HG03342 (cell line): ENCODE measurements at regions not wholly inside any gene's neighbourhood (a gene's known extent, or its start where the extent isn't known, plus 50 kb on each side); places are given as distances from the start of the nearest gene placed in this dataset.
"Not testable (repeated sequence)": the region's sequence is repeated elsewhere in the genome, so short reads cannot be mapped to it uniquely, and the experiment has no call there.

Experiments used
- ATAC-seq: cut with Tn5 transposase; IDR thresholded peaks from one replicate; pipeline ENCODE4 v1.9.1; 2021; ENCODE audit warnings: mild to moderate bottlenecking, moderate library complexity; ENCODE audit not compliant: unreplicated experiment

- ATAC-seq = no peak
Measured at GRCh38 chr18:30245766-30246455, 796.6 kb downstream of the DSC3 start.

GRCh38 chr18:30234755-30235154, 807.8 kb downstream of the DSC3 start:
- ATAC-seq = no peak

- ATAC-seq = no peak
Measured at GRCh38 chr18:30211112-30211511, 831.4 kb downstream of the DSC3 start.

- no peak for ATAC-seq
Measured at GRCh38 chr18:30208546-30208945, 834.0 kb downstream of the DSC3 start.

- no peak for ATAC-seq
Measured at GRCh38 chr18:30192216-30192615, 850.3 kb downstream of the DSC3 start.

- ATAC-seq = no peak
Measured at GRCh38 chr18:30186245-30186644, 856.3 kb downstream of the DSC3 start.

GRCh38 chr18:30177056-30177455, 865.5 kb downstream of the DSC3 start:
- no peak for ATAC-seq

- ATAC-seq = no peak
Measured at GRCh38 chr18:30175621-30176225, 866.8 kb downstream of the DSC3 start.

- no peak for ATAC-seq
Measured at GRCh38 chr18:30175061-30175574, 867.4 kb downstream of the DSC3 start.

GRCh38 chr18:30163573-30163972, 879.0 kb downstream of the DSC3 start:
- no peak for ATAC-seq

GRCh38 chr18:30160124-30160523, 882.4 kb downstream of the DSC3 start:
- no peak for ATAC-seq

GRCh38 chr18:30150586-30151250, 891.8 kb downstream of the DSC3 start:
- ATAC-seq = no peak

- no peak for ATAC-seq
Measured at GRCh38 chr18:30149585-30149984, 893.0 kb downstream of the DSC3 start.

GRCh38 chr18:30142870-30143269, 899.7 kb downstream of the DSC3 start:
- no peak for ATAC-seq

- no peak for ATAC-seq
Measured at GRCh38 chr18:30142248-30142647, 900.3 kb downstream of the DSC3 start.

GRCh38 chr18:30141506-30141905, 901.0 kb downstream of the DSC3 start:
- ATAC-seq = not testable (repeated sequence)

- ATAC-seq = no peak
Measured at GRCh38 chr18:30139631-30140287, 902.8 kb downstream of the DSC3 start.

- no peak for ATAC-seq
Measured at GRCh38 chr18:30135938-30136337, 906.6 kb downstream of the DSC3 start.

- ATAC-seq = no peak
Measured at GRCh38 chr18:30134020-30134419, 908.5 kb downstream of the DSC3 start.

- no peak for ATAC-seq
Measured at GRCh38 chr18:30132959-30133358, 909.6 kb downstream of the DSC3 start.

- no peak for ATAC-seq
Measured at GRCh38 chr18:30121397-30121796, 921.1 kb downstream of the DSC3 start.
